Neural cell (in vitro differentiated cells): ENCODE measurements at regions not wholly inside any gene's neighbourhood (a gene's known extent, or its start where the extent isn't known, plus 50 kb on each side); places are given as distances from the start of the nearest gene placed in this dataset.

Experiments used
- H2AFZ ChIP-seq: fragments of 200-600, 300-800 bp; sonication (generic), shearing (Covaris generic); 2 replicates; pipeline ENCODE4 v1.6.0; 2014; ENCODE audit warnings: low read depth, mild to moderate bottlenecking, antibody characterized with exemption, low read length, moderate library complexity
- H3F3A ChIP-seq: fragments of 200-600 bp; shearing (Covaris generic); 2 replicates; pipeline ENCODE4 v1.6.1; 2016; ENCODE audit warnings: mild to moderate bottlenecking, moderate library complexity, mixed read lengths, antibody characterized with exemption, low read length; ENCODE audit not compliant: insufficient read depth, poor library complexity, severe bottlenecking
- H3K27ac ChIP-seq: fragments of 200-600, 300-800 bp; sonication (generic), shearing (Covaris generic); 2 replicates; pipeline ENCODE4 v1.5.1; 2014; ENCODE audit warnings: mild to moderate bottlenecking, low read length, moderate library complexity
- H3K27me3 ChIP-seq: fragments of 300-800, 200-600 bp; sonication (generic), shearing (Covaris generic); 2 replicates; pipeline ENCODE4 v1.6.0; 2014; ENCODE audit warnings: mild to moderate bottlenecking, low read depth, low read length, moderate library complexity; ENCODE audit not compliant: insufficient read depth
- H3K36me3 ChIP-seq: fragments of 300-800, 200-600 bp; sonication (generic), shearing (Covaris generic); 2 replicates; pipeline ENCODE4 v1.5.1; 2014; ENCODE audit warnings: mild to moderate bottlenecking, antibody characterized with exemption, low read length, moderate library complexity; ENCODE audit not compliant: insufficient read depth
- H3K4me2 ChIP-seq: fragments of 300-800, 200-600 bp; sonication (generic), shearing (Covaris generic); 2 replicates; pipeline ENCODE4 v1.6.0; 2014; ENCODE audit warnings: mild to moderate bottlenecking, low read length
- H3K4me3 ChIP-seq: fragments of 300-800, 200-600 bp; sonication (generic), shearing (Covaris generic); 2 replicates; pipeline ENCODE4 v1.5.1; 2014; ENCODE audit warnings: mild to moderate bottlenecking, low read length, moderate library complexity
- H3K79me2 ChIP-seq: fragments of 200-600 bp; shearing (Covaris generic); replicated peaks from 2 replicates; pipeline ENCODE4 v1.6.0; 2014; ENCODE audit warnings: mild to moderate bottlenecking, low read length, moderate library complexity; ENCODE audit not compliant: insufficient read depth
- H3K9ac ChIP-seq: fragments of 300-800, 200-600 bp; sonication (generic), shearing (Covaris generic); 2 replicates; pipeline ENCODE4 v1.6.1; 2016; ENCODE audit warnings: mild to moderate bottlenecking, low read length, mixed read lengths
- H3K9me2 ChIP-seq: fragments of 200-600 bp; shearing (Covaris generic); 2 replicates; pipeline ENCODE4 v1.6.1; 2016; ENCODE audit warnings: mild to moderate bottlenecking, low read length, mixed read lengths; ENCODE audit not compliant: insufficient read depth
- H3K9me3 ChIP-seq: fragments of 200-600, 300-800 bp; sonication (generic), shearing (Covaris generic); 2 replicates; pipeline ENCODE4 v1.6.1; 2016; ENCODE audit warnings: mild to moderate bottlenecking, mixed run types, low read length, moderate library complexity, mixed read lengths
- H4K20me1 ChIP-seq: fragments of 200-600 bp; shearing (Covaris generic); 2 replicates; pipeline ENCODE4 v1.6.1; 2016; ENCODE audit warnings: mild to moderate bottlenecking, mixed run types; ENCODE audit not compliant: insufficient read depth
- CTCF ChIP-seq: fragments of 450-650 bp; IDR thresholded peaks from 2 replicates; pipeline ENCODE4 v1.5.1; 2014; ENCODE audit warnings: antibody characterized with exemption, mild to moderate bottlenecking, moderate library complexity; ENCODE audit not compliant: poor library complexity, severe bottlenecking
- EP300 ChIP-seq: fragments of 450-650 bp; conservative IDR thresholded peaks from 2 replicates; pipeline ENCODE4 v1.6.1; 2014; ENCODE audit warnings: antibody characterized with exemption, mild to moderate bottlenecking, moderate library complexity; ENCODE audit not compliant: poor library complexity, severe bottlenecking
- EZH2 ChIP-seq: fragments of 200-600, 300-800 bp; shearing (Covaris generic), sonication (generic); IDR thresholded peaks from 2 replicates; pipeline ENCODE4 v1.6.1; 2014; ENCODE audit warnings: antibody characterized with exemption, low read length, borderline replicate concordance, mild to moderate bottlenecking; ENCODE audit not compliant: insufficient read depth, poor library complexity, severe bottlenecking
- MXI1 ChIP-seq: fragments of 450-650 bp; conservative IDR thresholded peaks from 2 replicates; pipeline ENCODE4 v1.6.1; 2014; ENCODE audit warnings: antibody characterized with exemption, mild to moderate bottlenecking; ENCODE audit not compliant: poor library complexity, severe bottlenecking
- POLR2AphosphoS5 ChIP-seq: IDR thresholded peaks from 2 replicates; pipeline ENCODE4 v1.6.1; 2012
- RAD21 ChIP-seq: fragments of 450-650 bp; conservative IDR thresholded peaks from 2 replicates; pipeline ENCODE4 v1.6.1; 2014; ENCODE audit warnings: antibody characterized with exemption, mild to moderate bottlenecking, moderate library complexity
- REST ChIP-seq: IDR thresholded peaks from 2 replicates; pipeline ENCODE4 v1.6.1; 2012; ENCODE audit warnings: borderline replicate concordance
- SMC3 ChIP-seq: fragments of 450-650 bp; conservative IDR thresholded peaks from 2 replicates; pipeline ENCODE4 v1.6.1; 2014; ENCODE audit warnings: antibody characterized with exemption, mild to moderate bottlenecking, moderate library complexity; ENCODE audit not compliant: poor library complexity
- TAF1 ChIP-seq: IDR thresholded peaks from 2 replicates; pipeline ENCODE4 v1.6.1; 2012; ENCODE audit warnings: low read depth

GRCh38 chr17:52947418-52947817, 788.9 kb upstream of the CA10 start:
- TF ChIP-seq CTCF (no peak), EZH2 (no peak), SMC3 (no peak), REST (no peak), TAF1 (no peak), POLR2AphosphoS5 (no peak), EP300 (no peak), RAD21 (no peak), MXI1 (no peak)
- no peaks in the 10 kb centered on the region for H3K9me2 ChIP-seq
- no peak overlapping the region for H3K27ac ChIP-seq
- H4K20me1 ChIP-seq = no peaks in the 10 kb centered on the region
- H3K9ac ChIP-seq = no peak overlapping the region
- H3K4me2 ChIP-seq = no peak overlapping the region
- H3K9me3 ChIP-seq = no peaks in the 10 kb centered on the region
- no peak overlapping the region for H2AFZ ChIP-seq
- H3K36me3 ChIP-seq = no peaks in the 10 kb centered on the region
- H3F3A ChIP-seq = no peaks in the 10 kb centered on the region
- no peak overlapping the region for H3K4me3 ChIP-seq
- H3K79me2 ChIP-seq = no peaks in the 10 kb centered on the region
- no peaks in the 10 kb centered on the region for H3K27me3 ChIP-seq

GRCh38 chr17:52938623-52939230, 780.2 kb upstream of the CA10 start:
- no peaks in the 10 kb centered on the region for H3K79me2 ChIP-seq
- no peaks in the 10 kb centered on the region for H3K9me3 ChIP-seq
- H3K9ac ChIP-seq = no peak overlapping the region
- no peaks in the 10 kb centered on the region for H3K36me3 ChIP-seq
- no peaks in the 10 kb centered on the region for H3K9me2 ChIP-seq
- TF ChIP-seq MXI1 (no peak), POLR2AphosphoS5 (no peak), TAF1 (no peak), SMC3 (no peak), EP300 (no peak), REST (no peak), CTCF (no peak), RAD21 (no peak), EZH2 (no peak)
- H3K27ac ChIP-seq = no peak overlapping the region
- H3K4me3 ChIP-seq = no peak overlapping the region
- H3F3A ChIP-seq = no peaks in the 10 kb centered on the region
- H3K27me3 ChIP-seq = no peaks in the 10 kb centered on the region
- no peak overlapping the region for H2AFZ ChIP-seq
- no peak overlapping the region for H3K4me2 ChIP-seq
- H4K20me1 ChIP-seq = no peaks in the 10 kb centered on the region
